Spinal cord (tissue), 9 donors: ENCODE measurements at regions not wholly inside any gene's neighbourhood (a gene's known extent, or its start where the extent isn't known, plus 50 kb on each side); places are given as distances from the start of the nearest gene placed in this dataset.
A peak's percentile ranks its signal among the peaks of the same experiment; 100 is the strongest.

Source experiments
- DNase-seq, 6 donors: peaks; one replicate each; pipeline versions ENCODE4 v3.0.0 to v3.0.0-alpha.2; 2013 to 2015; ENCODE audit warnings: low spot score in 6 of 6, low read depth in 4 of 6
- H3K27ac ChIP-seq: one replicate; pipeline ENCODE4 v1.5.1; 2013; ENCODE audit warnings: low read depth, low read length, control low read depth
- H3K27me3 ChIP-seq: one replicate; pipeline ENCODE4 v1.6.1; 2013; ENCODE audit warnings: low read length; ENCODE audit not compliant: control insufficient read depth, insufficient read depth
- H3K36me3 ChIP-seq: one replicate; pipeline ENCODE4 v1.6.1; 2013; ENCODE audit warnings: low read length; ENCODE audit not compliant: control insufficient read depth, insufficient read depth
- H3K4me1 ChIP-seq: one replicate; pipeline ENCODE4 v1.6.1; 2013; ENCODE audit warnings: low read length; ENCODE audit not compliant: control insufficient read depth, insufficient read depth
- H3K4me3 ChIP-seq: one replicate; pipeline ENCODE4 v1.5.1; 2013; ENCODE audit warnings: low read depth, low read length, control low read depth
- H3K9me3 ChIP-seq: one replicate; pipeline ENCODE4 v1.6.1; 2013; ENCODE audit warnings: low read length; ENCODE audit not compliant: control insufficient read depth, insufficient read depth
- WGBS: methylation state at CpG from one replicate; pipeline ENCODE4 v1.1.5; 2013; ENCODE audit warnings: missing lambda C conversion rate; ENCODE audit not compliant: insufficient coverage; 5-methylcytosine and 5-hydroxymethylcytosine counted together
- donor health status: healthy.

GRCh38 chr13:44058067-44058466 lies 178.4 kb downstream of the LACC1 start:
- no CpG with 5 or more reads among the region's 4 CpGs for WGBS
- Histone ChIP-seq H3K27me3 (no peaks in the 10 kb centered on the region), H3K27ac (no peak overlapping the region), H3K9me3 (no peaks in the 10 kb centered on the region), H3K36me3 (no peaks in the 10 kb centered on the region), H3K4me3 (no peak overlapping the region), H3K4me1 (peaks cover under 1% of the 10 kb centered on the region)
- DNase-seq, result no peak

GRCh38 chr13:44058624-44059215 lies 179.0 kb downstream of the LACC1 start:
- no peaks in the 10 kb centered on the region for H3K27me3 ChIP-seq
- H3K36me3 ChIP-seq, result no peaks in the 10 kb centered on the region
- no peaks in the 10 kb centered on the region for H3K9me3 ChIP-seq
- peak in 1 of 6 donors; percentile 60 for DNase-seq
- no peak overlapping the region for H3K4me3 ChIP-seq
- peak overlapping the region; percentile 16 for H3K27ac ChIP-seq
- no peaks in the 10 kb centered on the region for H3K4me1 ChIP-seq
- no CpG with 5 or more reads among the region's 1 CpG for WGBS

DNA sequence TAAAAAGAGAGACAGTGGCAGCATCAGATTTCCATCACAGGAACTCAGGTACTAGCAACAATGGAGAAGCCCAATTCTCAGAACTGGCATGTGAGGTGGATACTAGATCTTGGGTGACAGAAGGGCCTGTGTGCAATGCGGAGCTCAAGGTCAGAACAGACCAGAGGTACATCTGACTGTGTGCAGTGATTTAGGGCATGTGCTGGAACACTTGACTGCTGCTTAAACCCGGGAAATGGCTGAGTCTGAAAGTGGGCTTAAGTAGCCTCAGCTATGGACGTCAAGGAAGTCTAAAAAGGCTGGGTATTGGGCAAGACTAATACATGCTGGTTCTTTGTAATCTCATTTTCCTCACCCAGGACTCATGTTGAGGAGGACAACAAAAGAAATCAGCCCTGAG lies 182.2 kb downstream of the LACC1 start:
- Histone ChIP-seq H3K27me3 (no peaks in the 10 kb centered on the region), H3K4me1 (no peaks in the 10 kb centered on the region), H3K27ac (no peak overlapping the region), H3K9me3 (no peaks in the 10 kb centered on the region), H3K36me3 (no peaks in the 10 kb centered on the region), H3K4me3 (no peak overlapping the region)
- no peak for DNase-seq
- WGBS, result 85% methylated on average over 2 of the region's 3 CpGs

DNA sequence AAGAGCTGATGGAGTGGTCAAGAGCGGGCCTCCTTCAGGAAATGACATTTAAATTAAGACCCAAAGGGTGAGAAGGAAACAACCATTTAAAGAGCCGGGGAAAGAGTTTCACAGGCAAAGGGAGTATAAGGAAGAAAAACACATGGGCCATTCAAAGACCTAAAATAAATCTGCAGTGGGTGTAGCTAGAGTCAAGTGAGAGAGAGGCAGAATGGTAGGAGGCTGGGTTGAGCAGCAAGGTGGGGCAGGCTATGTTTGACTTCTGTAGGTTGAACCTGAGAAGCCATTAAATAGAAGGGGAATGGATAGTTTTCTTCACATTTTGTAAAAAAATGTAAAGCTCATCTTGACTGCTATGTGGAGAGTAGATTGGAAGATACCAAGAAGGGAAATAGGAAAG lies 183.8 kb downstream of the LACC1 start:
- Histone ChIP-seq H3K4me1 (no peaks in the 10 kb centered on the region), H3K27me3 (no peaks in the 10 kb centered on the region), H3K4me3 (no peak overlapping the region), H3K9me3 (no peaks in the 10 kb centered on the region), H3K27ac (no peak overlapping the region), H3K36me3 (no peaks in the 10 kb centered on the region)
- 100% methylated on average over 1 of the region's 2 CpGs for WGBS
- DNase-seq, result no peak

GRCh38 chr13:44063881-44064280 lies 184.2 kb downstream of the LACC1 start:
- no peaks in the 10 kb centered on the region for H3K4me1 ChIP-seq
- no peaks in the 10 kb centered on the region for H3K27me3 ChIP-seq
- H3K36me3 ChIP-seq, result no peaks in the 10 kb centered on the region
- 100% methylated on average over 1 of the region's 2 CpGs for WGBS
- no peak overlapping the region for H3K4me3 ChIP-seq
- no peak overlapping the region for H3K27ac ChIP-seq
- H3K9me3 ChIP-seq, result no peaks in the 10 kb centered on the region
- no peak for DNase-seq

GRCh38 chr13:44064357-44064756 lies 184.7 kb downstream of the LACC1 start:
- H3K4me3 ChIP-seq, result no peak overlapping the region
- 92% methylated on average over 2 of the region's 2 CpGs for WGBS
- no peaks in the 10 kb centered on the region for H3K27me3 ChIP-seq
- H3K4me1 ChIP-seq, result no peaks in the 10 kb centered on the region
- DNase-seq, result no peak
- no peaks in the 10 kb centered on the region for H3K9me3 ChIP-seq
- no peak overlapping the region for H3K27ac ChIP-seq
- H3K36me3 ChIP-seq, result no peaks in the 10 kb centered on the region

- no peaks in the 10 kb centered on the region for H3K36me3 ChIP-seq
- DNase-seq, result no peak
- no peaks in the 10 kb centered on the region for H3K4me1 ChIP-seq
- H3K27ac ChIP-seq, result no peak overlapping the region
- H3K27me3 ChIP-seq, result no peaks in the 10 kb centered on the region
- WGBS, result 67% methylated on average over 1 of the region's 3 CpGs
- no peak overlapping the region for H3K4me3 ChIP-seq
- H3K9me3 ChIP-seq, result peaks cover 4% of the 10 kb centered on the region
These were observed 188.5 kb downstream of the LACC1 start for GRCh38 chr13:44068169-44068568.

GRCh38 chr13:44068737-44069136 lies 189.0 kb downstream of the LACC1 start:
- no CpG with 5 or more reads among the region's 4 CpGs for WGBS
- no peak for DNase-seq
- Histone ChIP-seq H3K4me3 (no peak overlapping the region), H3K27me3 (no peaks in the 10 kb centered on the region), H3K4me1 (no peaks in the 10 kb centered on the region), H3K9me3 (peaks cover 4% of the 10 kb centered on the region), H3K36me3 (no peaks in the 10 kb centered on the region), H3K27ac (no peak overlapping the region)

GRCh38 chr13:44072536-44072935 lies 192.8 kb downstream of the LACC1 start:
- Histone ChIP-seq H3K9me3 (peaks cover 4% of the 10 kb centered on the region), H3K27ac (no peak overlapping the region), H3K36me3 (no peaks in the 10 kb centered on the region), H3K4me3 (no peak overlapping the region), H3K4me1 (no peaks in the 10 kb centered on the region), H3K27me3 (no peaks in the 10 kb centered on the region)
- no peak for DNase-seq

DNA sequence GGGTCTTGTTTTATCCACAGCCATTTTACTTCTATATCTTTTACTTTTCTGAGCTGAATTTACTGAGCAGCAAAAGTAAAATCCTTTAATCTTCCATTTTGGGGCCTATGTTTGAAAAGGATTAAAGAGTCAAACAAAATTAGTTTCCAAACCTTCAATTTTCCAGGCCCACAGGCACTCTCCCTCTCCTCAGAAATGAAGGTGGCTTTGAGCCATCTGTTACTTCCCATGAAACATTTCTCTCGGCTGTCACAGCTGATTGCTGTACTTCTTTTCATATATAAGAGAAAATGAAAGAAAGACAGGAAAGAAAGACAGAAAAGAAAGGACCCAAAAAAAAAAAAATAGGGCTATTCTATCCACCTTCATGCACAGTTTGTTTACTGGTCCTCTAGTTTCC lies 194.9 kb downstream of the LACC1 start:
- Histone ChIP-seq H3K27me3 (no peaks in the 10 kb centered on the region), H3K4me3 (no peak overlapping the region), H3K9me3 (peaks cover 4% of the 10 kb centered on the region), H3K36me3 (no peaks in the 10 kb centered on the region), H3K4me1 (no peaks in the 10 kb centered on the region), H3K27ac (no peak overlapping the region)
- no CpG with 5 or more reads among the region's 1 CpG for WGBS
- DNase-seq, result peak in 1 of 6 donors; percentile 49
